ENCODE measurements at regions not wholly inside any gene's neighbourhood (a gene's known extent, or its start where the extent isn't known, plus 50 kb on each side); places are given as distances from the start of the nearest gene placed in this dataset.

GRCh38 chr12:83619973-83620372, 933.3 kb downstream of the TMTC2 start:
- Histone ChIP-seq H3K27ac (no peak overlapping the region), H3K4me1 (no peaks in the 10 kb centered on the region), H3K4me3 (no peak overlapping the region), H3K9me3 (no peaks in the 10 kb centered on the region), H3K27me3 (no peaks in the 10 kb centered on the region), H3K36me3 (no peaks in the 10 kb centered on the region)
- ATAC-seq (no peak), DNase-seq (no peak)
- no peak for TF ChIP-seq POLR2A (IDR thresholded peaks at IDR 0.05)
- TF ChIP-seq CTCF (IDR thresholded peaks at IDR 0.05): no peak
- intact Hi-C loops (cut with DNase I): no loop called here

- ATAC-seq: no peak
Observed at GRCh38 chr12:83615152-83615551, 928.4 kb downstream of the TMTC2 start.

GRCh38 chr12:83613586-83614110, 926.9 kb downstream of the TMTC2 start:
- Histone ChIP-seq H3K4me3 (no peak overlapping the region), H3K9me3 (no peaks in the 10 kb centered on the region), H3K36me3 (no peaks in the 10 kb centered on the region), H3K27ac (no peak overlapping the region), H3K4me1 (no peaks in the 10 kb centered on the region), H3K27me3 (no peaks in the 10 kb centered on the region)
- TF ChIP-seq CTCF (IDR thresholded peaks at IDR 0.05) (no peak), POLR2A (IDR thresholded peaks at IDR 0.05) (no peak)
- 31% methylated on average over 3 of the region's 3 CpGs for WGBS (ENCODE audit: insufficient coverage, low coverage, low lambda C conversion rate, missing lambda C conversion rate)
- DNase-seq: no peak
- ATAC-seq: no peak
- intact Hi-C loops (cut with DNase I): no loop called here

More at GRCh38 chr12:83615152-83615551, 928.4 kb downstream of the TMTC2 start:
- Histone ChIP-seq H3K4me1 (no peaks in the 10 kb centered on the region), H3K9me3 (no peaks in the 10 kb centered on the region), H3K27ac (no peak overlapping the region), H3K36me3 (no peaks in the 10 kb centered on the region), H3K27me3 (no peaks in the 10 kb centered on the region), H3K4me3 (no peak overlapping the region)
- WGBS (ENCODE audit: insufficient coverage, low coverage, low lambda C conversion rate, missing lambda C conversion rate): 63% methylated on average over 1 of the region's 1 CpG
- DNase-seq: no peak
- intact Hi-C loops (cut with DNase I): no loop called here
- TF ChIP-seq POLR2A (IDR thresholded peaks at IDR 0.05): no peak
- TF ChIP-seq CTCF (IDR thresholded peaks at IDR 0.05): no peak

- intact Hi-C loops (cut with DNase I): no loop called here
- 80% methylated on average over 1 of the region's 1 CpG for WGBS (ENCODE audit: insufficient coverage, low coverage, low lambda C conversion rate, missing lambda C conversion rate)
- no peaks in the 10 kb centered on the region for H3K36me3 ChIP-seq
- no peaks in the 10 kb centered on the region for H3K4me1 ChIP-seq
- ATAC-seq: no peak
- TF ChIP-seq POLR2A (IDR thresholded peaks at IDR 0.05) (no peak), CTCF (IDR thresholded peaks at IDR 0.05) (no peak)
- H3K27ac ChIP-seq: no peak overlapping the region
- no peak overlapping the region for H3K4me3 ChIP-seq
- no peak for DNase-seq
- H3K9me3 ChIP-seq: no peaks in the 10 kb centered on the region
- no peaks in the 10 kb centered on the region for H3K27me3 ChIP-seq
Observed at GRCh38 chr12:83603106-83603505, 916.4 kb downstream of the TMTC2 start.

GRCh38 chr12:83575326-83575725, 888.6 kb downstream of the TMTC2 start:
- WGBS (ENCODE audit: insufficient coverage, low coverage, low lambda C conversion rate, missing lambda C conversion rate): 66% methylated on average over 3 of the region's 3 CpGs
- DNase-seq (no peak), ATAC-seq (no peak)
- TF ChIP-seq POLR2A (IDR thresholded peaks at IDR 0.05) (no peak), CTCF (IDR thresholded peaks at IDR 0.05) (no peak)
- intact Hi-C loops (cut with DNase I): no loop called here
- H3K4me3 ChIP-seq: no peak overlapping the region
- no peak overlapping the region for H3K27ac ChIP-seq
- H3K9me3 ChIP-seq: no peaks in the 10 kb centered on the region
- H3K4me1 ChIP-seq: no peaks in the 10 kb centered on the region
- H3K36me3 ChIP-seq: no peaks in the 10 kb centered on the region
- no peaks in the 10 kb centered on the region for H3K27me3 ChIP-seq

Measured in right lobe of liver (tissue), 6 donors.